Erythroblast (primary cell): ENCODE measurements at regions not wholly inside any gene's neighbourhood (a gene's known extent, or its start where the extent isn't known, plus 50 kb on each side); places are given as distances from the start of the nearest gene placed in this dataset.

Experiments
- DNase-seq, 2 experiments: peaks; one replicate each; lab custom pipeline; 2025; lab: John Stamatoyannopoulos, UW
- GATA1 ChIP-seq: IDR thresholded peaks from 2 replicates; pipeline ENCODE4 v1.6.1; 2011; ENCODE audit warnings: low read depth, mild to moderate bottlenecking, control low read depth, low read length, moderate library complexity
- POLR2A ChIP-seq: IDR thresholded peaks from 2 replicates; pipeline ENCODE4 v1.6.1; 2011; ENCODE audit warnings: mild to moderate bottlenecking, low read length

DNA sequence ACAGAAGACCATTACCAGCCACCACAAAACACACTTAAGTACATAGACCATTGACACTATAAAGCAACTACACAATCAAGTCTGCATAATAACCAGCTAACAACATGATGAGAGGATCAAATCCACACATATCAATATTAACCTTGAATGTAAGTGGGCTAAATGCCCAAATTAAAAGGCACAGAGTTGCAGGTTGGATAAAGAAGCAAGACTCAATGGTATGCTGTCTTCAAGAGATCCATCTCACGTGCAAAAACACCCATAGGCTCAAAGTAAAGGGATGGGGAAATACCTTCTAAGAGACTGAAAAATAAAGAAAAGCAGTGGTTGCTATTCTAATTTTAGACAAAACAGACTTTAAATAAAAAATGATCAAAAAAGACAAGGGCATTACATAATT is 113.6 kb upstream of the CD180 start:
- DNase-seq: no peak
- no peak for TF ChIP-seq POLR2A
- no peak for TF ChIP-seq GATA1

GRCh38 chr5:67308988-67309688 is 112.5 kb upstream of the CD180 start:
- TF ChIP-seq POLR2A (no peak), GATA1 (no peak)

GRCh38 chr5:67306965-67307607 is 110.5 kb upstream of the CD180 start:
- TF ChIP-seq POLR2A: no peak
- no peak for TF ChIP-seq GATA1
- no peak for DNase-seq

More at GRCh38 chr5:67308988-67309688, 112.5 kb upstream of the CD180 start:
- DNase-seq: no peak

GRCh38 chr5:67305913-67306710 is 109.5 kb upstream of the CD180 start:
- DNase-seq: no peak

DNA sequence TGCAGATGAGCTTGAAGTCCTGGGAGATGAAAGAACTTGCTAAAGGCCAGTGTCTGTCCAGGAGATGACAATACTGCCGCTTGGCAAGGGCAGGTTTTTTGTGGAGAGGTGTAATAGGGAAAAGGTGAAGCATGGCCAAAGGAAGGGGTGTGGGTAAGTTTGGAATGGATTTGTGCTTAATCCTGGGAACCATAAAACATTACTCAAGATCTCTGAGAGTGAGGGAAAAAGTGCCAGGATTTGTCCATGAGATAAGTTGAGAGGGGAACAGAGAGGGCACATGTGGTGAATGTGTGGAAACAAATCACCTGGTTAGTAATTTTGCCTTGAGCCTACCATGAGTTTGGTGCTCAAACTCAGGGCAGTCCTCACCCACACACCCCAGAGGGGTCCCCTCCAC is 108.8 kb upstream of the CD180 start:
- TF ChIP-seq POLR2A (no peak), GATA1 (no peak)
- no peak for DNase-seq

More at GRCh38 chr5:67305913-67306710, 109.5 kb upstream of the CD180 start:
- no peak for TF ChIP-seq POLR2A
- TF ChIP-seq GATA1: no peak

DNA sequence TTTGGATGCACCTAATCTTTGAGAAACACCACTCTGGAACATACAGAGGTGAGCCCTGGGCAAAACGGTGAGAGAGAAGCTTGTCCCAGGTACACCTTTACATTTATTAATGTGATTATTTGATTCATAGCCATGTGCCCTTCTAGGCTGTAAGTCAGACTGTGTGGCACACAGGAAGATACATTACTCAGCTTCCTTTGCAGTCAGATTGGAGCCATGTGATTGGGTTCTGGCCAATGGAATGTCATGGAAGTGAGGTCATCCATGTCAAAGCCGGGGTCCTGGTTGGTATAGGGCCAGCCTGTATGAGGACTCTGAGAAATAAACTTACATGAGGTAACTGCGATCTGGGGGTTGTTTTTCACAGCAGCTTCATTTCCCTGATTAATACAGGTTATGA is 106.8 kb upstream of the CD180 start:
- TF ChIP-seq POLR2A: no peak
- TF ChIP-seq GATA1: no peak
- no peak for DNase-seq

- TF ChIP-seq GATA1 (no peak), POLR2A (no peak)
- DNase-seq: no peak
Measured at GRCh38 chr5:67301285-67301903, 104.8 kb upstream of the CD180 start.

GRCh38 chr5:67300326-67300725 is 103.7 kb upstream of the CD180 start:
- no peak for DNase-seq
- TF ChIP-seq POLR2A: no peak
- no peak for TF ChIP-seq GATA1

GRCh38 chr5:67299231-67299735 is 102.7 kb upstream of the CD180 start:
- no peak for DNase-seq
- TF ChIP-seq POLR2A (no peak), GATA1 (no peak)

DNA sequence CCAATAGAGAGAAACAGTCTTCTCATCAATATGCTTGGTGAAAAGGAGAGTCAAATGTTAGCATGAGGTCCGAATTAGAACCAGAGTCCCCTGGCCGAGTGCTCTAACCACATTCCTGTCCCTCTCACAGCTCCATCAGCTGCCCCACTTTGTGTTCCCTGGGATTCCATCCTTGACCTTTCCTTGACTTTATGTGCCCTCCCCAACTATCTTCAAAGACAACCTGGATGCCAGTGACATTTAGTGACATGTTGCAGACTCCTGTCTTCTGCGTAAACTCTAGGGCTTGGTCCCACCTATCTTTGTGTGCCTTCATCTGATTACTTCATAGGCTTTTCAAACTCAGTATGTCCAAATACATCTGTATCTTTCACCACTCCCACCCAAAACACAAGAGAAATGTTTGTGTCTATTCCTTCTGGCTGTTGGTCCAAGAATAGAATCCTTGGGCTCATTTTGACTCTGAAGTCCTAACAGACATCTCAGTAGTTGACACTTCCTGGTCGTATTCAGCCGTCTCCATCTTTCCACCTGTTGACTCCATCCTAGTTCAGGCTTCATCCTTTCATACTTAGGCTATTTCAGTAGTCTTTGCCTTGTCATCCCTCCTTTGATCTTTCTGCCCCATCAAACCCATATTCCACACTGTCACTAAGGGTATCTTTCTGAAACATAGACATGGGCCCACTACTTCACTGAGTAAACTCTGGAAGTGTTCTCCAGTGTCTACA is 101.4 kb upstream of the CD180 start:
- no peak for TF ChIP-seq POLR2A
- no peak for TF ChIP-seq GATA1
- DNase-seq: no peak

DNA sequence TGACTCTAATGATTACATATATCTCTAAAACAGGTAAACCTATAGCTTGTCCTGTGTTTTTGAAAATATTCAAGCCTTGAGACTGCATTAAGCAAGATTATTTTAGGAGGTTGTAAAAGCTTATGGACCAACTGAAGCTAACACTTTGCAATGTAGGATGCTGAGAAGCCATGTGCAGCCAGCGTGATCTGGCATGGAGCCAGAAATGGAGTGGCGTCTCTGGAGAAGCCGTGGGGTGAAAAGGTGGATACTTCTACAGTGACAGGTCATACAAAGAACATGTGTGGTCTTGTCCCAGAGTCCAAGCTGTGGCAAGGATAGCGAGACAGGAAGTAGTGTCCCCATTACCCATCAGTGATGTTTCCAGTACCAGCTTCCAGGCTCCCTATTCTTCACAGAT is 100.8 kb upstream of the CD180 start:
- no peak for DNase-seq
- no peak for TF ChIP-seq POLR2A
- TF ChIP-seq GATA1: no peak

- TF ChIP-seq POLR2A (no peak), GATA1 (no peak)
- no peak for DNase-seq
Measured at GRCh38 chr5:67294266-67294938, 97.8 kb upstream of the CD180 start.

GRCh38 chr5:67293226-67293625 is 96.6 kb upstream of the CD180 start:
- TF ChIP-seq POLR2A (no peak), GATA1 (no peak)
- no peak for DNase-seq
